ENCODE measurements at regions not wholly inside any gene's neighbourhood (a gene's known extent, or its start where the extent isn't known, plus 50 kb on each side); places are given as distances from the start of the nearest gene placed in this dataset.

DNA sequence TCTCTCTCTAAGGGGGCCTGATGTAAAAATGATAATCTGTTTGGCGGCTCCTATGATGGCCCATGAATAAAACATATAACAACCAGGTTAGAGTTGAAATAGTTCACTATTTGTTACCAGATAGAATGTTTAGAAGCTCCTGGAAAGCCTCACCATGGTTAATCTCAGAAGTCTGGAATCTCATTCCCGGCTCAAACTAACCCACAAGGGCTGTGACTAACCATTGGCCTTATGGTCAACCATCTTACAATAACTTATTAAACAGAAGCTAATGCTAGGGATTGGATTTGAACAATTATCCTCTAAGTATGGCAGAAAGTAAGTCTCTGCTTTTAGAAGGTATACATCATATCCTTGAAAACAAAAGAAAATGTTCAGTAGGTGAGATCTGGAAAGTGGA is 134.1 kb upstream of the ADGRL2 start:
- no peak overlapping the region for H3K27ac Mint-ChIP-seq
- no peak for TF ChIP-seq CTCF (conservative IDR thresholded peaks at IDR 0.05)

GRCh38 chr1:81664341-81664740 is 136.4 kb upstream of the ADGRL2 start:
- no peaks in the 10 kb centered on the region for H3K36me3 Mint-ChIP-seq (ENCODE audit: low read depth)
- no peaks in the 10 kb centered on the region for H3K9me3 Mint-ChIP-seq
- no peaks in the 10 kb centered on the region for H3K9me3 ChIP-seq (ENCODE audit: control insufficient read depth, low read length)
- no peak for DNase-seq
- H3K4me1 Mint-ChIP-seq: peaks cover 50% of the 10 kb centered on the region
- no peaks in the 10 kb centered on the region for H3K27me3 Mint-ChIP-seq (ENCODE audit: insufficient read depth)
- H3K4me3 ChIP-seq (ENCODE audit: low read length): no peak overlapping the region
- no peak for TF ChIP-seq CTCF (conservative IDR thresholded peaks at IDR 0.05)
- H3K27me3 ChIP-seq (ENCODE audit: control insufficient read depth, insufficient read depth, low read length, poor library complexity, severe bottlenecking): no peaks in the 10 kb centered on the region
- H3K4me1 ChIP-seq (ENCODE audit: control insufficient read depth, insufficient read depth, low read length): peaks cover 25% of the 10 kb centered on the region
- WGBS, 2 experiments (ENCODE audit: insufficient coverage in 1 of 2, insufficient read length in 1 of 2): 25% methylated on average over 1 of the region's 1 CpG; no CpG with 5 or more reads in 1 of the 2 experiments
- peak overlapping the region; percentile 84 for H3K27ac Mint-ChIP-seq
- peak overlapping the region; percentile 25 for H3K4me3 Mint-ChIP-seq
- no peaks in the 10 kb centered on the region for H3K36me3 ChIP-seq (ENCODE audit: control insufficient read depth, insufficient read depth, low read length)
- no peak overlapping the region for H3K9ac ChIP-seq (ENCODE audit: extremely low read depth, low read length, poor library complexity, severe bottlenecking)
- no peak overlapping the region for H3K27ac ChIP-seq (ENCODE audit: low read depth, low read length)

More for the DNA sequence above, 134.1 kb upstream of the ADGRL2 start:
- no peaks in the 10 kb centered on the region for H3K36me3 ChIP-seq (ENCODE audit: control insufficient read depth, insufficient read depth, low read length)
- Mint-ChIP-seq H3K4me3 (no peak overlapping the region), H3K27me3 (ENCODE audit: insufficient read depth) (no peaks in the 10 kb centered on the region), H3K36me3 (ENCODE audit: low read depth) (no peaks in the 10 kb centered on the region), H3K4me1 (peaks cover 32% of the 10 kb centered on the region), H3K9me3 (no peaks in the 10 kb centered on the region)
- DNase-seq: no peak
- H3K9me3 ChIP-seq (ENCODE audit: control insufficient read depth, low read length): no peaks in the 10 kb centered on the region
- H3K4me1 ChIP-seq (ENCODE audit: control insufficient read depth, insufficient read depth, low read length): peaks cover 20% of the 10 kb centered on the region
- 71 to 80% methylated on average over 1 to 2 of the region's 2 CpGs for WGBS, 2 experiments (ENCODE audit: insufficient coverage in 1 of 2, insufficient read length in 1 of 2)
- H3K9ac ChIP-seq (ENCODE audit: extremely low read depth, low read length, poor library complexity, severe bottlenecking): no peak overlapping the region
- no peaks in the 10 kb centered on the region for H3K27me3 ChIP-seq (ENCODE audit: control insufficient read depth, insufficient read depth, low read length, poor library complexity, severe bottlenecking)
- no peak overlapping the region for H3K4me3 ChIP-seq (ENCODE audit: low read length)
- no peak overlapping the region for H3K27ac ChIP-seq (ENCODE audit: low read depth, low read length)

- peak; percentile 59 for DNase-seq
- H3K36me3 ChIP-seq (ENCODE audit: control insufficient read depth, insufficient read depth, low read length): no peaks in the 10 kb centered on the region
- H3K27me3 ChIP-seq (ENCODE audit: control insufficient read depth, insufficient read depth, low read length, poor library complexity, severe bottlenecking): no peaks in the 10 kb centered on the region
- H3K4me3 ChIP-seq (ENCODE audit: low read length): peak overlapping the region; percentile 67
- no peaks in the 10 kb centered on the region for H3K9me3 ChIP-seq (ENCODE audit: control insufficient read depth, low read length)
- 27 to 83% methylated on average over 1 to 7 of the region's 8 CpGs for WGBS, 2 experiments (ENCODE audit: insufficient coverage in 1 of 2, insufficient read length in 1 of 2)
- H3K27me3 Mint-ChIP-seq (ENCODE audit: insufficient read depth): no peaks in the 10 kb centered on the region
- no peaks in the 10 kb centered on the region for H3K36me3 Mint-ChIP-seq (ENCODE audit: low read depth)
- no peak for TF ChIP-seq CTCF (conservative IDR thresholded peaks at IDR 0.05)
- H3K9ac ChIP-seq (ENCODE audit: extremely low read depth, low read length, poor library complexity, severe bottlenecking): no peak overlapping the region
- H3K9me3 Mint-ChIP-seq: no peaks in the 10 kb centered on the region
- peak overlapping the region; percentile 79 for H3K27ac Mint-ChIP-seq
- H3K4me1 ChIP-seq (ENCODE audit: control insufficient read depth, insufficient read depth, low read length): peaks cover 25% of the 10 kb centered on the region
- H3K4me3 Mint-ChIP-seq: peak overlapping the region; percentile 7
- no peak overlapping the region for H3K27ac ChIP-seq (ENCODE audit: low read depth, low read length)
- peaks cover 51% of the 10 kb centered on the region for H3K4me1 Mint-ChIP-seq
These were observed 137.7 kb upstream of the ADGRL2 start for GRCh38 chr1:81662913-81663526.

Measured in endodermal cell (in vitro differentiated cells).